HEK293T (cell line): ENCODE measurements at regions not wholly inside any gene's neighbourhood (a gene's known extent, or its start where the extent isn't known, plus 50 kb on each side); places are given as distances from the start of the nearest gene placed in this dataset.

Experiments used
- ARNT ChIP-seq: fragments of 450-650 bp; IDR thresholded peaks from 2 replicates; pipeline ENCODE4 v1.6.1; 2017; ENCODE audit warnings: mild to moderate bottlenecking
- BHLHE40 ChIP-seq: fragments of 450-650 bp; IDR thresholded peaks from 2 replicates; pipeline ENCODE4 v1.6.1; 2016; ENCODE audit warnings: mild to moderate bottlenecking, moderate library complexity, borderline replicate concordance
- CTBP1 ChIP-seq: fragments of 450-650 bp; IDR thresholded peaks from 2 replicates; pipeline ENCODE4 v1.6.1; 2016; ENCODE audit warnings: borderline replicate concordance
- ELF4 ChIP-seq: fragments of 450-650 bp; IDR thresholded peaks from 2 replicates; pipeline ENCODE4 v1.6.1; 2017; ENCODE audit warnings: antibody characterized with exemption
- FOXA1 ChIP-seq: fragments of 450-650 bp; IDR thresholded peaks from 2 replicates; pipeline ENCODE4 v1.6.1; 2016; ENCODE audit warnings: mild to moderate bottlenecking
- FOXK2 ChIP-seq: fragments of 450-650 bp; IDR thresholded peaks from 2 replicates; pipeline ENCODE4 v1.6.1; 2016; ENCODE audit warnings: mild to moderate bottlenecking
- FOXM1 ChIP-seq: fragments of 450-650 bp; IDR thresholded peaks from 2 replicates; pipeline ENCODE4 v1.6.1; 2017; ENCODE audit warnings: mild to moderate bottlenecking, borderline replicate concordance
- HDGF ChIP-seq: fragments of 450-650 bp; IDR thresholded peaks from 2 replicates; pipeline ENCODE4 v1.6.1; 2017; ENCODE audit warnings: antibody characterized with exemption, borderline replicate concordance
- LEF1 ChIP-seq: fragments of 450-650 bp; IDR thresholded peaks from 2 replicates; pipeline ENCODE4 v1.6.1; 2017; ENCODE audit warnings: mild to moderate bottlenecking, borderline replicate concordance
- NFRKB ChIP-seq: fragments of 450-650 bp; IDR thresholded peaks from 2 replicates; pipeline ENCODE4 v1.6.1; 2016; ENCODE audit warnings: mild to moderate bottlenecking, moderate library complexity
- SP1 ChIP-seq: fragments of 450-650 bp; IDR thresholded peaks from 2 replicates; pipeline ENCODE4 v1.6.1; 2017
- TARDBP ChIP-seq: fragments of 450-650 bp; IDR thresholded peaks from 2 replicates; pipeline ENCODE4 v1.6.1; 2016
- ZNF384 ChIP-seq: fragments of 450-650 bp; IDR thresholded peaks from 2 replicates; pipeline ENCODE4 v1.6.1; 2016
- TF ChIP-seq, protein P1 (sequence below): fragments of 450-650 bp; IDR thresholded peaks from 2 replicates; pipeline ENCODE4 v1.6.1; 2016

DNA sequence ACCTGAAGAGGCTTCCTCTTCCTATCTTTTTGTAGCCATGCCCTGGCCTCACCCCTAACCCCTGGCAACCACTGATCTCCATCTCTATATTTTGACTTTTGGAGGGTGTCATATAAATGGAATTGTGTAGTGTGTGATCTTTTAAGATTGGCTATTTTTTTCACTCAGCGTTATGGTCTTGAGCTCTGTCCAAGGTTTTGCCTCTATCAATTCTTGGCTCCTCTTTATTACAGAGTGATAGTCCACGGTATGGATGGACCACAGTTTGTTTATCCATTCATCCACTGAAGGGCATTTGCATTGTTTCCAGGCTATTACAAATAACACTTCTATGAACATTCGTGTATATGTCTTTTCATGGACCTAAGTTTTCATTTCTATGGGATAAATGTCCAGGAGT lies 209.8 kb upstream of the IER5L start:
- TF ChIP-seq SP1: no peak
- no peak for TF ChIP-seq NFRKB
- no peak for TF ChIP-seq ELF4
- TF ChIP-seq TARDBP: no peak
- TF ChIP-seq FOXM1: no peak
- no peak for TF ChIP-seq BHLHE40
- TF ChIP-seq, protein P1, sequence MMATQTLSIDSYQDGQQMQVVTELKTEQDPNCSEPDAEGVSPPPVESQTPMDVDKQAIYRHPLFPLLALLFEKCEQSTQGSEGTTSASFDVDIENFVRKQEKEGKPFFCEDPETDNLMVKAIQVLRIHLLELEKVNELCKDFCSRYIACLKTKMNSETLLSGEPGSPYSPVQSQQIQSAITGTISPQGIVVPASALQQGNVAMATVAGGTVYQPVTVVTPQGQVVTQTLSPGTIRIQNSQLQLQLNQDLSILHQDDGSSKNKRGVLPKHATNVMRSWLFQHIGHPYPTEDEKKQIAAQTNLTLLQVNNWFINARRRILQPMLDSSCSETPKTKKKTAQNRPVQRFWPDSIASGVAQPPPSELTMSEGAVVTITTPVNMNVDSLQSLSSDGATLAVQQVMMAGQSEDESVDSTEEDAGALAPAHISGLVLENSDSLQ: no peak
- no peak for TF ChIP-seq ARNT
- TF ChIP-seq HDGF: no peak
- TF ChIP-seq CTBP1: no peak
- TF ChIP-seq LEF1: no peak
- TF ChIP-seq FOXK2: no peak
- no peak for TF ChIP-seq FOXA1
- no peak for TF ChIP-seq ZNF384
